Upper lobe of right lung (tissue), 1 donor: ENCODE measurements at regions not wholly inside any gene's neighbourhood (a gene's known extent, or its start where the extent isn't known, plus 50 kb on each side); places are given as distances from the start of the nearest gene placed in this dataset.
A peak's percentile ranks its signal among the peaks of the same experiment; 100 is the strongest.

ENCODE experiments used
- ATAC-seq: fragments of 200-7000 bp; cut with Tn5 transposase; one replicate; pipeline ENCODE4 v1.9.1; 2020; ENCODE audit warnings: mild to moderate bottlenecking, moderate library complexity
- DNase-seq: peaks from one replicate; pipeline ENCODE4 v3.0.0-alpha.2; 2020
- H3K27ac ChIP-seq: fragments of 200-600 bp; one replicate; pipeline ENCODE4 v1.8.0; 2022
- H3K27me3 ChIP-seq: fragments of 200-600 bp; one replicate; pipeline ENCODE4 v1.8.0; 2022; ENCODE audit warnings: mild to moderate bottlenecking
- H3K36me3 ChIP-seq: fragments of 200-600 bp; one replicate; pipeline ENCODE4 v1.8.0; 2022
- H3K4me1 ChIP-seq: fragments of 200-600 bp; one replicate; pipeline ENCODE4 v1.8.0; 2022
- H3K4me3 ChIP-seq: fragments of 200-600 bp; one replicate; pipeline ENCODE4 v1.8.0; 2022; ENCODE audit warnings: mild to moderate bottlenecking
- H3K9me3 ChIP-seq: fragments of 200-600 bp; one replicate; pipeline ENCODE4 v1.8.0; 2022
- CTCF ChIP-seq: fragments of 200-600 bp; IDR thresholded peaks from one replicate; pipeline ENCODE4 v1.8.0; 2022; ENCODE audit warnings: antibody characterized with exemption
- intact Hi-C: fragments of 100-400 bp; cut with DNase I; formaldehyde crosslinking; loops from one replicate; pipeline ENCODE4 v1.11.0; 2022
- donor health status: DM: no; HTN: yes; CAD: no; lungs with severe emphysema.

- Histone ChIP-seq H3K27ac (no peak overlapping the region), H3K27me3 (no peaks in the 10 kb centered on the region), H3K9me3 (no peaks in the 10 kb centered on the region), H3K4me3 (no peak overlapping the region), H3K4me1 (no peaks in the 10 kb centered on the region), H3K36me3 (no peaks in the 10 kb centered on the region)
- ATAC-seq (no peak), DNase-seq (no peak)
- intact Hi-C loops, result no loop called here
- no peak for TF ChIP-seq CTCF
These were observed 1891.5 kb upstream of the PIK3C3 start for GRCh38 chr18:40063488-40063887.

- TF ChIP-seq CTCF, result no peak
- intact Hi-C loops, result no loop called here
- Histone ChIP-seq H3K4me3 (no peak overlapping the region), H3K27ac (no peak overlapping the region), H3K36me3 (no peaks in the 10 kb centered on the region), H3K4me1 (no peaks in the 10 kb centered on the region), H3K9me3 (no peaks in the 10 kb centered on the region), H3K27me3 (no peaks in the 10 kb centered on the region)
- ATAC-seq, result no peak
- DNase-seq, result no peak
These were observed 1893.9 kb upstream of the PIK3C3 start for GRCh38 chr18:40061086-40061485.

- Histone ChIP-seq H3K27me3 (no peaks in the 10 kb centered on the region), H3K4me1 (no peaks in the 10 kb centered on the region), H3K4me3 (no peak overlapping the region), H3K27ac (no peak overlapping the region), H3K9me3 (no peaks in the 10 kb centered on the region), H3K36me3 (no peaks in the 10 kb centered on the region)
- TF ChIP-seq CTCF, result no peak
- intact Hi-C loops, result no loop called here
- DNase-seq (no peak), ATAC-seq (no peak)
These were observed 1894.5 kb upstream of the PIK3C3 start for GRCh38 chr18:40060562-40060961.

- DNase-seq, result no peak
- Histone ChIP-seq H3K4me3 (no peak overlapping the region), H3K36me3 (no peaks in the 10 kb centered on the region), H3K9me3 (no peaks in the 10 kb centered on the region), H3K27me3 (no peaks in the 10 kb centered on the region), H3K4me1 (no peaks in the 10 kb centered on the region), H3K27ac (no peak overlapping the region)
- no peak for ATAC-seq
- intact Hi-C loops, result no loop called here
- TF ChIP-seq CTCF, result no peak
These were observed 1896.0 kb upstream of the PIK3C3 start for GRCh38 chr18:40058811-40059570.

- ATAC-seq, result peak; percentile 58
- H3K4me3 ChIP-seq, result no peak overlapping the region
- TF ChIP-seq CTCF, result no peak
- no peaks in the 10 kb centered on the region for H3K27me3 ChIP-seq
- DNase-seq, result peak; percentile 39
- H3K27ac ChIP-seq, result no peak overlapping the region
- intact Hi-C loops, result no loop called here
- H3K9me3 ChIP-seq, result no peaks in the 10 kb centered on the region
- no peaks in the 10 kb centered on the region for H3K36me3 ChIP-seq
- H3K4me1 ChIP-seq, result no peaks in the 10 kb centered on the region
These were observed 1898.8 kb upstream of the PIK3C3 start for GRCh38 chr18:40056079-40056692.
